ENCODE measurements at regions not wholly inside any gene's neighbourhood (a gene's known extent, or its start where the extent isn't known, plus 50 kb on each side); places are given as distances from the start of the nearest gene placed in this dataset.
A peak's percentile ranks its signal among the peaks of the same experiment; 100 is the strongest.
"Not testable (repeated sequence)": the region's sequence is repeated elsewhere in the genome, so short reads cannot be mapped to it uniquely, and the experiment has no call there.

- no peak for DNase-seq
These were observed 89.2 kb upstream of the ARID1B start for GRCh38 chr6:156687789-156688619.

DNA sequence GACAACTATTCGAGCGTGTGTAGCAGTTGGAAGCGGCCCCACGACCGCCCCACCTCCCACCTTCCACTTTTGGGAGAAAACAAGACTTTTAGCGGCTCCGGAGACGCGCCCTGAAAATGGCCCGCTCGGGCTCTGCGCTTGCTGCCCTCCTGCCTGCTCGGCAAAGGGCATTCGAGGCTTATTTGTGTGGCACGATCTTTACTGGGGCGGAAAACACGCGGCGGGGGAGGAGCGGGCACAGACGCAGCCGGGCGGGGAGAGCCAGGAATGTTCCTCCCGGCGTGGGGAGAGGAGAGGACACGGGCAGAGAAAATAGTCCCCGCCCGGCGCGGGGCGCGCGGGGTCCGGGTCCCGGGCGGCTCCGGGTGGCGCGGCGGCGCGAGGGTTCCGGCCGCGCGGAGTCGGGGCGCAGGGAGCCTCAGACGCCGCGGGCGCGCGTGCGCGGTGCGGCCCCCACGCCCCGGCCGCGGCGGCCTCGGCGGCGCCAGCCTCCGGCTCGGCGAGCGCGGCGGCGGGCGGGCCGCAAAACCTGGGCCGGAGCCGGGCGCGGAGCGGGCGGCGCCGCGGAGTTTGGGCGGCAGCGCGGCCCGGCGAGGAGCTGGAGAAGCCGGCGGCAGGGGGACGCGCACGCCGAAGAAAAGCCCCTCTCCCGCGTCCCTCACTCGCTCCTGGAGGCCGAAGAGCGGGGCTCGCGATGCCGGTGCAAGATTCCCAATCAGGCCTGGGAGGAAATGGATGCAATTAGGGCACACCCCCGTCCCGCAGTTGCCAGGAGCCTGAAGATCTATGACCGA, 90.0 kb upstream of the ARID1B start:
- DNase-seq = peak; percentile 62

DNA sequence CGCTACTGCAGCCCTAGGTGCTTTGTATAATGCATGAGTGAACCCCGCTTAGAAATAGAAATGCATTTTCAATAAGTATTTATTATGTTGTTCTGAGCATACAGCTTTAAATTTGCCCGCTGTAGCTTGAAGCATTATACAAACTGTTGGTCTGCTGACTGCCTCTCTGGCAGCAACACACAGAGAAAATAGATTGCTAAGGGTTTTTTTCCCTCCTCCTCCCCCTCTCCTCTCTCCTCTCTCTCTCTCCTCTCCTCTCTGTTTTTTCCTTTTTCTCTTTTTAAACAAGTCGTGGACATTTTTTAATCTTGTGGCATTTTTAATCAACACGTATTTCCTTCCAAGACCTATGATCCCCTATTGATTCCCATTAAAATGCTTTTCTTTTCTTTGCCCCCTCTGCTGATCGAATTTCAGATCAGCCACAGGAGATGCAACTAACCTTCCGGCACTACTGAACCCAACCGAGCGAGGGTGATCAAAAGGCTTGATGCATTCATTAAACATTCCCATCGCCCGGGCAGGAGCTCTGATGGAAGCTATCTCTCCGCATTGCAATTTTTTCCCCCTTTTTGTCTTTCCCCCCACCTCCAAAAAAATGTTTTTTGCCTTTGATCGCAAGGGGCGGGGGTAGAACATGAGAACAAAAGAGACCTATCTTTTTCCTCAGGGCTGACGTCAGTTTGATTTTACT, 90.7 kb upstream of the ARID1B start:
- DNase-seq = peak; percentile 26

DNA sequence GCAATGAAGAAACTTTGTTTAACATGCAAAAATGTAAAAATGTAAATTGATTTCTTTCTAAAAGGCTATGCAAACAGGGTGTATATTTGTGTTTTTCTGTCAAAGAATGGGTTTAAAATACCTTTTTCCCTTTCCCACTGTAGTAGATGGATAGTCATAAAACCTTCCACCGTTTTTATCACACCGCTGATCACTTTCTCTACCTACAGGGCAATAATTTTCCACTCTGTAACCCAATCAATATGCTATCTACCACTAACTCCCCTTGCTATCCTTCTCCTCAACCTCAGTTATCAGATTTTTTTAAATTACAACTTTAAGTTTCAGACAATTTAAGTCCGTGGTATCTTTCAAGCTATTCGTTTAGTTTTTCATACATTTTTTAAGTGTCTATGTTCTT, 91.4 kb upstream of the ARID1B start:
- DNase-seq = no peak

DNA sequence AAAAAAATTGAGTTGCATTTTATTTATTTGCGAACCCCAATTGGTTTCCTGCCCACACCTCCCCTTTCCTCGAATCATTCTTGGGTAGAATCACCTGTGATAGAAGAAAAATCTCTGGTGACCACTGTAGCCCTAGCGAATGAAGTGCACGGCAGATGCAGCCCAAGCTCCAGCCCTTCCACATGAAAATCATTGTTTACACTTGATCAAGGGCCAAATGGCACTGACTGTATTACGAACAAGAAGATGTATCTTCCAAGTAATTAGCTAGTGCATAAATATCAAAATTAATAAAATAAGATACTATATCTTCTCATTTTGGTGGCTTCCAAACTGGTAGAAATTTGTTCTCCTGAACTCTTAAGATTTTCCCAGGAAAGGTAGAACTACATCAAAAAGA, 93.4 kb upstream of the ARID1B start:
- DNase-seq = no peak

GRCh38 chr6:156676721-156677120, 100.5 kb upstream of the ARID1B start:
- DNase-seq = no peak

DNA sequence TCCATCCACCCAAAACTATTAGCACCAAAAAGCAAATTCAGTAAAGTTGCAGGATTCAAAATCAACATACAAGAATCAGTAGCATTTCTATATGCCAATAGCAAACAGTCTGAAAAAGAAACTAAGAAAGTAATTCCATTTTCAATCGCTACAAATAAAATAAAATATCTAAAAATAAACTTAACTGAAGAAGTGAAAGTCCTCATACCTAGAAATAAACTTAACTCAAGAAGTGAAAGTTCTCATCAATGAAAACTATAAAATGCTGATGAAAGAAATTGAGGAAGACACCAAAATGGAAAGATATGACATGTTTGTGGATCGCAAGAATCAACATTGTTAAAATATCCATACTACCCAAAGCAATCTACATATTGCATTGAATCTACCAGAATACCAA, 103.0 kb upstream of the ARID1B start:
- DNase-seq = no peak

GRCh38 chr6:156670097-156670496, 107.1 kb upstream of the ARID1B start:
- not testable (repeated sequence) for DNase-seq

- no peak for DNase-seq
These were observed 115.1 kb upstream of the ARID1B start for GRCh38 chr6:156662025-156662445.

GRCh38 chr6:156660389-156660788, 116.8 kb upstream of the ARID1B start:
- no peak for DNase-seq

DNA sequence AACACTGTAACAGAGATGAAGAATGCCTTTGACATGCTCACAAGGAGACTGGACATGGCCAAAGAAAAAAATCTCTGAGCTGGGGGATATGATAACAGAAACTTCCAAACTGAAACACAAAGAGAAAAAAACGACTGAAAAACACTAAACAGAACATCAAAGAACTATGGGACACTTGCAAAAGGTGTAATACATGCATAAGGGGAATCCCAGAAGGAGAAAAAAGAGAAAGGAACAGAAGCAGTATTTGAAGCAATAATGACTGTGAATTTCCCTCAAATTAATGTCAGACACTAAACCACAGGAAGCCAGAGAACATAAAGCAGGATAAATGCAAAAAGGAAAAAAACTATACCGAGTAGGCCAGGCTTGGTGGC, 117.4 kb upstream of the ARID1B start:
- no peak for DNase-seq

- no peak for DNase-seq
These were observed 118.0 kb upstream of the ARID1B start for GRCh38 chr6:156658966-156659821.

DNA sequence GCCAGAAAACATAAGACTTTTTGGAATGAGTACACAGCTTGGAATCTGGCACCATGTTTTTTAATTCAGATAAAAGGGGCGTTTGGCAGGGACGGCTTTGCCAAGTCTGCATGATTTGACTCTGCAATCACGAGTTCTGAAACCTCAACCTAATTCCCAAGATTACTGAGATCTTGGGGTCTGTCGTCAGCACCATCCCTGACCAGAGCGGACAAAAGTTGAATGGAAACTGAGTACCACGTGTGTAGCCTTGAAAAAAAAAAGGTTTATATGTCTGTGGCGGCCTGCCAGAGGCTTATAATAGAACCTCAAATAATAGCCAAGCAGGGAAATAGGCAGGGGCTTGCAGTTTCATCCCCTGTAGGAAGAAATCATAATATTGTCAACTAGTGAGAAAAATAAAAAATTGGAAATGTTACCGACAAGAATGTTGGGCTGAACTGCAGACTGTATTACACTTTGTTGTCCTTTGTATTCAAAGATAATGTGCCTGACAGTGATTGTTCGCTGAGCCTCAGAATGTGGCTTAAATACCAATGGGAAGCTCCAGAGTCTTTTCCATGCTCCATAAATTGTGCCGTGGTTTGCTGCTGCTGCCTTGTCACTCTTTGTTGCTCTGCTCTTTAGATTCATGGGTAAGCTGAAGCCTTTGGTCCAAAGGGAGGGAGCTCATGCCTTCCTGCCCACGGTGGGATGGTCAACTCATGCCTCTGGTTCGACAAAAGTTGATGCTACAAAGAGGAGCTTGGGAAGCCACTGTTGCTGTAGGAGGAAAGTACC, 118.8 kb upstream of the ARID1B start:
- no peak for DNase-seq

DNA sequence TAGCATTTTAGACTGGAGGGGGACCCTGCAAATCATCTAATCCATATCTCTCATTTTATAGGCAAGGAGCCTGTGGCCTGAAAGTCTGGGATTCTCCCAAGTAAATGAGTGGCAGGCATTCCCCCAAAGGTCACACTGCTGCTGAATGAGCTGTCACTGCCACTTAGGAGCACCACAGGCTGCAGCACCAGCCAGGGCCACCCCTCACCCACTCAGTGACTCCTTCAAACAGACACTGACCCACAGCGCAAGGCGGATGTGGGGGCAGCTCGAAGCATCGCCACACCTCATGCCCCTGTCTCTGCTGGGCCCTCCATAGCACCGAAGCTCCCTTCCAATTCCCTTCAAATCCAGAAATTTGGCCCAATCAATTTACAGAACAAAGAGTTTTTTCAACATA, 119.9 kb upstream of the ARID1B start:
- DNase-seq = no peak

GRCh38 chr6:156654919-156655918, 122.0 kb upstream of the ARID1B start:
- no peak for DNase-seq

GRCh38 chr6:156652231-156652750, 124.9 kb upstream of the ARID1B start:
- DNase-seq = no peak

- DNase-seq = no peak
These were observed 125.7 kb upstream of the ARID1B start for GRCh38 chr6:156651486-156651885.

- DNase-seq = no peak
These were observed 126.2 kb upstream of the ARID1B start for GRCh38 chr6:156650896-156651390.

DNA sequence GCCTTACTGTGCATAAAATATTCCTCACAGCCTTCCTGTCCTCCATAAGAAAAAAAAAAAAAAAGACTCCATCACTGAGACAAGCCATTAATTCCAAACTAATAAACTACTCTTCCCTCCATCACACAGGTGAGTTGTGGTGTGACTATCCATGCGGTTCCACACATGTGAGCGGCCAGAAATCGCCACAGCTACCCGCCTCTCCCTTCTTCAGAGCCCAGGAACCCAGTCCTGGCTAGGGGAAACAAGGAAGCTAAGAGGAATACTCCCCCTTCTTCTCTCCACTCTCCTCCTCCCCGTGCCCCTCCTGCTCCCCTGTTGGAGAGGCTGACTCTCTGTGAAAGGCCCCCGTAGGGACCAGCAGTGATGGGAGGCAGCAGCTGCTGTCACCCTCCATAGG, 128.6 kb upstream of the ARID1B start:
- DNase-seq = no peak

DNA sequence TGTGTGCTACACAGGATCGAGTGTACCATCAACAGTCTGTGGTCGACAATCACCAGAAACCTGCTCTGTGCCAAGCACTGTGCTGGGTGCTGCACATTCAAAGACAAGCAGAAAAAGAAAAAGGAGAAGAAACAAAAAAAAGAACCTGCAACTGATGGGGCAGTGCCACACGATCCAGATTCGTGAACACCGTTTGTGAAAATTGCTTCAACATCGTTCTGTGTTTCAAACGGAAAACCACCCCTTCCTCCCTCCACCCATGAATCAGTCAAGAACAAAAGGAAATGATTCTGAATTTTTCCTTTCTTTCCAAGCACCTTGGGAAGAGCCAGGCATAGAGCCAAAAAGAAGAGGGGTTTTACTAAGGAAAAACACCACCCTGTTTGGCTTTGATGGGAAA, 129.2 kb upstream of the ARID1B start:
- DNase-seq = no peak

All from NK-92 treated with Interleukin-12 subunit alpha and Interleukin-12 subunit beta, amount 100 ng/mL, for 24 hours (cell line).